ENCODE measurements at regions not wholly inside any gene's neighbourhood (a gene's known extent, or its start where the extent isn't known, plus 50 kb on each side); places are given as distances from the start of the nearest gene placed in this dataset.

GRCh38 chr20:40797425-40797824 is 108.4 kb upstream of the MAFB start:
- intact Hi-C loops (cut with micrococcal nuclease), result loop anchor here (2.0 kb wide), 1 partner anchor 165 kb away; no protein-coding TSS in a partner anchor

GRCh38 chr20:40798066-40798465 is 109.0 kb upstream of the MAFB start:
- H3K27me3 ChIP-seq (ENCODE audit: low read length), result peaks cover 49% of the 10 kb centered on the region; the same call in 1 of the 2 replicates
- no peak overlapping the region for H2AFZ ChIP-seq (ENCODE audit: low read length)
- no peak for DNase-seq
- H3K27ac ChIP-seq (ENCODE audit: low read length), result no peak overlapping the region
- no peak overlapping the region for H3K4me3 ChIP-seq (ENCODE audit: low read length)
- ChIA-PET POLR2A (ENCODE audit: unreplicated experiment) (no interaction called here), CTCF (interaction anchor here (1.5 kb wide), 1 partner anchor 165 kb away, joined by 7 read pairs; no protein-coding TSS in a partner anchor)
- intact Hi-C loops (cut with micrococcal nuclease), result no loop called here
- H3K79me2 ChIP-seq (ENCODE audit: low read length), result no peaks in the 10 kb centered on the region
- no peak for ATAC-seq
- H3K4me1 ChIP-seq (ENCODE audit: insufficient read depth, low read length), result no peaks in the 10 kb centered on the region
- TF ChIP-seq CTCF (conservative IDR thresholded peaks at IDR 0.05; ENCODE audit: low read depth, low read length) (no peak), EZH2phosphoT487 (IDR thresholded peaks at IDR 0.05; ENCODE audit: borderline replicate concordance, low read length) (no peak), EZH2 (IDR thresholded peaks at IDR 0.05; ENCODE audit: low read length, unreplicated experiment) (no peak)
- H3K4me2 ChIP-seq (ENCODE audit: low read length), result no peak overlapping the region
- H3K9me3 ChIP-seq (ENCODE audit: low read length), result no peaks in the 10 kb centered on the region
- H3K9ac ChIP-seq (ENCODE audit: low read length), result no peak overlapping the region
- H3K9me2 ChIP-seq (replicated peaks; ENCODE audit: low read length), result no peaks in the 10 kb centered on the region
- no peaks in the 10 kb centered on the region for H3K36me3 ChIP-seq (ENCODE audit: low read depth, low read length)
- no TSS peak for BruUV-seq (replicated peaks)
- H3F3A ChIP-seq (ENCODE audit: low read length, unreplicated experiment), result no peaks in the 10 kb centered on the region
- no peaks in the 10 kb centered on the region for H4K20me1 ChIP-seq (ENCODE audit: low read length)

More at GRCh38 chr20:40797425-40797824, 108.4 kb upstream of the MAFB start:
- DNase-seq (peak; percentile 37), ATAC-seq (peak; percentile 59; the same call in 1 of the 2 replicates)
- peaks cover 43% of the 10 kb centered on the region; the same call in 1 of the 2 replicates for H3K27me3 ChIP-seq (ENCODE audit: low read length)
- no peak overlapping the region for H3K4me2 ChIP-seq (ENCODE audit: low read length)
- no peak overlapping the region for H2AFZ ChIP-seq (ENCODE audit: low read length)
- H3K9me3 ChIP-seq (ENCODE audit: low read length), result no peaks in the 10 kb centered on the region
- H3K27ac ChIP-seq (ENCODE audit: low read length), result no peak overlapping the region
- CTCF ChIA-PET, result interaction anchor here (1.5 kb wide), 1 partner anchor 166 kb away, joined by 7 read pairs; no protein-coding TSS in a partner anchor
- no peak overlapping the region for H3K9ac ChIP-seq (ENCODE audit: low read length)
- H3K9me2 ChIP-seq (replicated peaks; ENCODE audit: low read length), result no peaks in the 10 kb centered on the region
- H3F3A ChIP-seq (ENCODE audit: low read length, unreplicated experiment), result no peaks in the 10 kb centered on the region
- no peaks in the 10 kb centered on the region for H3K79me2 ChIP-seq (ENCODE audit: low read length)
- TF ChIP-seq EZH2 (IDR thresholded peaks at IDR 0.05; ENCODE audit: low read length, unreplicated experiment) (no peak), EZH2phosphoT487 (IDR thresholded peaks at IDR 0.05; ENCODE audit: borderline replicate concordance, low read length) (no peak), CTCF (conservative IDR thresholded peaks at IDR 0.05; ENCODE audit: low read depth, low read length) (peak; percentile 68)
- no peaks in the 10 kb centered on the region for H3K36me3 ChIP-seq (ENCODE audit: low read depth, low read length)
- H3K4me1 ChIP-seq (ENCODE audit: insufficient read depth, low read length), result no peaks in the 10 kb centered on the region
- no peaks in the 10 kb centered on the region for H4K20me1 ChIP-seq (ENCODE audit: low read length)
- no TSS peak for BruUV-seq (replicated peaks)
- POLR2A ChIA-PET (ENCODE audit: unreplicated experiment), result no interaction called here
- no peak overlapping the region for H3K4me3 ChIP-seq (ENCODE audit: low read length)

- Histone ChIP-seq H3K9me3 (ENCODE audit: low read length) (no peaks in the 10 kb centered on the region), H3K27me3 (ENCODE audit: low read length) (peaks cover 62% of the 10 kb centered on the region), H3K4me3 (ENCODE audit: low read length) (no peak overlapping the region), H3K27ac (ENCODE audit: low read length) (no peak overlapping the region), H3K36me3 (ENCODE audit: low read depth, low read length) (no peaks in the 10 kb centered on the region), H3F3A (ENCODE audit: low read length, unreplicated experiment) (no peaks in the 10 kb centered on the region), H3K79me2 (ENCODE audit: low read length) (no peaks in the 10 kb centered on the region), H3K9me2 (replicated peaks; ENCODE audit: low read length) (no peaks in the 10 kb centered on the region), H2AFZ (ENCODE audit: low read length) (no peak overlapping the region), H3K4me1 (ENCODE audit: insufficient read depth, low read length) (no peaks in the 10 kb centered on the region), H3K9ac (ENCODE audit: low read length) (no peak overlapping the region), H3K4me2 (ENCODE audit: low read length) (no peak overlapping the region), H4K20me1 (ENCODE audit: low read length) (no peaks in the 10 kb centered on the region)
- no peak for ATAC-seq
- POLR2A ChIA-PET (ENCODE audit: unreplicated experiment), result no interaction called here
- CTCF ChIA-PET, result no interaction called here
- BruUV-seq (replicated peaks), result no TSS peak
- no peak for DNase-seq
- intact Hi-C loops (cut with micrococcal nuclease), result no loop called here
- no peak for TF ChIP-seq EZH2phosphoT487 (IDR thresholded peaks at IDR 0.05; ENCODE audit: borderline replicate concordance, low read length)
- no peak for TF ChIP-seq CTCF (conservative IDR thresholded peaks at IDR 0.05; ENCODE audit: low read depth, low read length)
- TF ChIP-seq EZH2 (IDR thresholded peaks at IDR 0.05; ENCODE audit: low read length, unreplicated experiment), result no peak
Observed at GRCh38 chr20:40802886-40803285, 113.8 kb upstream of the MAFB start.
